Naive thymus-derived CD4-positive, alpha-beta T cell (primary cell): ENCODE measurements at regions not wholly inside any gene's neighbourhood (a gene's known extent, or its start where the extent isn't known, plus 50 kb on each side); places are given as distances from the start of the nearest gene placed in this dataset.

Experiments
- ATAC-seq: fragments of 150-1000 bp; cut with Tn5 transposase; 2 replicates; pipeline ENCODE4 v1.10.0; 2021; ENCODE audit warnings: mild to moderate bottlenecking, moderate library complexity
- CTCF ChIA-PET: fragments of 350-600 bp; sonication (Branson Sonifier 250); formaldehyde crosslinking; loops from one replicate; lab custom pipeline; 2021; ENCODE audit warnings: antibody characterized with exemption; lab: Charles Lee
- POLR2A ChIA-PET: fragments of 350-600 bp; sonication (Branson Sonifier 250); formaldehyde crosslinking; loops from one replicate; lab custom pipeline; 2021; ENCODE audit warnings: antibody characterized with exemption, inconsistent platforms; lab: Charles Lee
- DNase-seq, 9 donors: peaks; one replicate each; pipeline versions ENCODE4 v3.0.0 to v3.0.0-alpha.2; 2020 to 2022; ENCODE audit warnings: mixed read lengths in 1 of 9
- H3K27ac ChIP-seq: one replicate; pipeline ENCODE4 v1.7.0; 2013; ENCODE audit warnings: mild to moderate bottlenecking, low read depth, low read length, moderate library complexity
- H3K27me3 ChIP-seq, 2 donors: one replicate each; pipeline ENCODE4 v1.7.0; 2013; ENCODE audit warnings: low read length in 2 of 2, mild to moderate bottlenecking in 2 of 2, moderate library complexity in 2 of 2; ENCODE audit not compliant: control insufficient read depth in 2 of 2, insufficient read depth in 2 of 2
- H3K36me3 ChIP-seq, 3 experiments: 1 replicate in 2 of 3; 2 replicates in 1 of 3; pipeline ENCODE4 v1.7.0; 2013; ENCODE audit warnings: low read length in 3 of 3, mild to moderate bottlenecking in 3 of 3, moderate library complexity in 1 of 3; ENCODE audit not compliant: insufficient read depth in 3 of 3, control insufficient read depth in 2 of 3
- H3K4me1 ChIP-seq, 2 donors: one replicate each; pipeline ENCODE4 v1.7.0; 2013; ENCODE audit warnings: low read length in 2 of 2, mild to moderate bottlenecking in 2 of 2, moderate library complexity in 1 of 2; ENCODE audit not compliant: control insufficient read depth in 2 of 2, insufficient read depth in 2 of 2
- H3K4me3 ChIP-seq: 2 replicates; pipeline ENCODE4 v1.7.0; 2013; ENCODE audit warnings: mild to moderate bottlenecking, low read length
- H3K9me3 ChIP-seq, 3 experiments: 1 replicate in 2 of 3; 2 replicates in 1 of 3; pipeline ENCODE4 v1.7.0; 2013; ENCODE audit warnings: low read length in 3 of 3; ENCODE audit not compliant: control insufficient read depth in 2 of 3
- H3K27ac Mint-ChIP-seq, 9 donors: one replicate each; pipeline ENCODE4 v1.8.0; 2020 to 2022; ENCODE audit warnings: mixed read lengths in 9 of 9, mild to moderate bottlenecking in 8 of 9, moderate library complexity in 5 of 9, inconsistent platforms in 2 of 9
- H3K27me3 Mint-ChIP-seq, 5 donors: one replicate each; pipeline ENCODE4 v1.8.0; 2021 to 2022; ENCODE audit warnings: mixed read lengths in 5 of 5, mild to moderate bottlenecking in 1 of 5
- H3K36me3 Mint-ChIP-seq, 5 donors: one replicate each; pipeline ENCODE4 v1.8.0; 2020 to 2022; ENCODE audit warnings: mixed read lengths in 5 of 5, mild to moderate bottlenecking in 3 of 5, inconsistent platforms in 1 of 5
- H3K4me1 Mint-ChIP-seq, 7 donors: one replicate each; pipeline ENCODE4 v1.8.0; 2020 to 2022; ENCODE audit warnings: mixed read lengths in 7 of 7, mild to moderate bottlenecking in 3 of 7, inconsistent platforms in 1 of 7
- H3K4me3 Mint-ChIP-seq, 10 donors: one replicate each; pipeline ENCODE4 v1.8.0; 2020 to 2022; ENCODE audit warnings: mild to moderate bottlenecking in 10 of 10, mixed read lengths in 10 of 10, moderate library complexity in 6 of 10, inconsistent platforms in 2 of 10
- H3K9me3 Mint-ChIP-seq, 11 donors: one replicate each; pipeline ENCODE4 v1.8.0; 2020 to 2022; ENCODE audit warnings: mixed read lengths in 11 of 11, mild to moderate bottlenecking in 4 of 11, inconsistent platforms in 1 of 11, moderate library complexity in 1 of 11
- intact Hi-C, 2 donors: fragments of 100-400 bp; cut with micrococcal nuclease; formaldehyde crosslinking; loops; one replicate each; pipeline ENCODE4 v1.15.1; 2023

DNA sequence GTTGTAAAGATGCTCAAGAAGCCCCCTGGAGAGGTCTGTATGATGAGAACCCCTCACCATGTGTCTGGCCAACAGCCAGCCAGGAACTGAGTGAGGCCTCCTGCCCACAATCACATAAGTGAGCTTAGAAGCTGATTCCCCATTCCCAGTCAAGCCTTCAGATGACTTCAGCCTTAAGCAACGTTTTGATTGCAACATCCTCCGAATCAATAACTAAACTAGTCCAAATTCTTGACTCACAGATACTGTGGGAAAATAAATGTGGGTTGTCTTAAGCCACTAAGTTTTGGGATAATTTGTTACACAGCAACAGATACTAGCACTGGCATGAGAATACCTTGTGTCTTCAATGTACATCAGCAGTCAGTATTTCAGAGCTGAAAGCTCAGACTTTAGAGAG is 54.5 kb upstream of the HS3ST4 start:
- no peaks in the 10 kb centered on the region for H3K9me3 ChIP-seq
- Mint-ChIP-seq H3K4me3 (no peak overlapping the region), H3K27ac (no peak overlapping the region), H3K27me3 (peaks cover 0 to 26% (median 19%) of the 10 kb centered on the region in 5 donors), H3K4me1 (no peaks in the 10 kb centered on the region), H3K36me3 (no peaks in the 10 kb centered on the region), H3K9me3 (peaks cover 0 to 14% (median 3%) of the 10 kb centered on the region in 11 donors)
- no peaks in the 10 kb centered on the region for H3K27me3 ChIP-seq
- DNase-seq: no peak
- CTCF ChIA-PET: interaction anchor here (0.5 kb wide), 1 partner anchor 38 kb away, joined by 5 read pairs; no protein-coding TSS in a partner anchor
- no peaks in the 10 kb centered on the region for H3K4me1 ChIP-seq
- H3K27ac ChIP-seq: no peak overlapping the region
- H3K36me3 ChIP-seq: no peaks in the 10 kb centered on the region
- ATAC-seq: no peak
- POLR2A ChIA-PET: no interaction called here
- no peak overlapping the region for H3K4me3 ChIP-seq
- intact Hi-C loops: no loop called here

DNA sequence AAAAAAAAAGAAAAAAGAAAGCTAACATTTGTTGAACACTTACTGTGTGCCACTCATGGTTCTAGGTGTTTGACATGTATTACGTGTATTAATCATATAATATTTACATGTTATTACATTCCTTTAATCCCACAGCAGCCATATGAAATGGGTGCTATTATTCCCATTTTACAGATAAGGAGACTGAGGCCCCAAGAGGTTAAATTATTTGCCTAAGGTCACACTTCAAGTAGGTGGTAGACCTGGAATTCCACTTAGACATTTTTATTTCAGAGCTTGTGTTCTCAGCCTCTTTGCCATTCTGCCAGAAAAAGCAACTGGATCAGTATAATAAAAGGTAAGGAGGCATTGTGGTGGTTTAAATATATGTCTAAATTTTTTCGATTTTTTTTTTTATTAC is 55.1 kb upstream of the HS3ST4 start:
- Mint-ChIP-seq H3K27me3 (peaks cover 0 to 31% (median 24%) of the 10 kb centered on the region in 5 donors), H3K36me3 (no peaks in the 10 kb centered on the region), H3K4me1 (no peaks in the 10 kb centered on the region), H3K9me3 (peaks cover 0 to 14% (median 3%) of the 10 kb centered on the region in 11 donors), H3K27ac (no peak overlapping the region), H3K4me3 (no peak overlapping the region)
- Histone ChIP-seq H3K9me3 (no peaks in the 10 kb centered on the region), H3K4me3 (no peak overlapping the region), H3K36me3 (no peaks in the 10 kb centered on the region), H3K27me3 (no peaks in the 10 kb centered on the region), H3K27ac (no peak overlapping the region), H3K4me1 (no peaks in the 10 kb centered on the region)
- intact Hi-C loops: no loop called here
- ChIA-PET POLR2A (no interaction called here), CTCF (no interaction called here)
- ATAC-seq (no peak), DNase-seq (no peak)

DNA sequence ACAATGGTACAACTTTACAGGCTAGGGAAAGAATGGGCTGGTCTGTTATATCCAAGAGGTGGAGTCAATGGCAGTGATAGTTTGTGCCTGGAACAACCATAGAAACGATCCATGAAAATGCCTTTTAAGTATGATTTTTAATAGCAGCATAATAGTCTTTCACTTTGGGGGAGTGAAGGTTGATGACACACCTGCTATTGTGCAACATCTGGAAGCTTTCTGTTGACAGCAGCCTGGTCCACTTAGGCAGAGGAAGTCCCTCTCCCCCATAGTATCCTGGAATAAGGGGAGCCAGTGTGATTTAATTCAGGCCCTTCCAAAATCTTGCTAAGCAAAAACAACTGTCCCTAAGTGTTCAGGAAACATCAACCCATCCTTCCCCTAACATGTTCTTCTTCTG is 56.3 kb upstream of the HS3ST4 start:
- Histone ChIP-seq H3K9me3 (no peaks in the 10 kb centered on the region), H3K4me3 (no peak overlapping the region), H3K36me3 (no peaks in the 10 kb centered on the region), H3K27me3 (no peaks in the 10 kb centered on the region), H3K27ac (no peak overlapping the region), H3K4me1 (no peaks in the 10 kb centered on the region)
- no peaks in the 10 kb centered on the region for H3K4me1 Mint-ChIP-seq
- no peak overlapping the region for H3K4me3 Mint-ChIP-seq
- H3K27ac Mint-ChIP-seq: no peak overlapping the region
- CTCF ChIA-PET: no interaction called here
- ATAC-seq (no peak), DNase-seq (no peak)
- peaks cover 0 to 33% (median 25%) of the 10 kb centered on the region in 5 donors for H3K27me3 Mint-ChIP-seq
- H3K36me3 Mint-ChIP-seq: no peaks in the 10 kb centered on the region
- intact Hi-C loops: no loop called here
- POLR2A ChIA-PET: no interaction called here
- H3K9me3 Mint-ChIP-seq: peaks cover 0 to 13% (median 2%) of the 10 kb centered on the region in 11 donors

DNA sequence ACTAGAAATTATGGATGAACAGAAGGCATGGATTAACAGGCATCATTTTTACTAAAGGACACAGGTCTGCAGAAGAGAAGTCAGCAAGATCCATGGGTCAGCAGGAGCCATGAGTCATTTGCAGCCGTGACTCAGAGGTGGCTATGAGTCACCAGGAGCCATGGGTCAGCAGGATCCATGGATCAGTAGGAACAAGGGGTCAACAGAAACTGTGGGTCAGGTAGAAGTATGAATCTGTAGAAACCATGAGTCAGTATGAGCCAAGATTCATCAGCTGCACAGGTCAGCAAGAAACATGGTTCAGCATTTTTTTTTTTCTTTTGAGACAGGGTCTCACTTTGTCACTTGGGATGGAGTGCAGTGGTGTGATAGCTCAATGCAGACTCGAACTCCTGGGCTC is 58.2 kb upstream of the HS3ST4 start:
- Histone ChIP-seq H3K4me3 (no peak overlapping the region), H3K9me3 (no peaks in the 10 kb centered on the region), H3K27ac (no peak overlapping the region), H3K4me1 (no peaks in the 10 kb centered on the region), H3K36me3 (no peaks in the 10 kb centered on the region), H3K27me3 (no peaks in the 10 kb centered on the region)
- Mint-ChIP-seq H3K4me1 (no peaks in the 10 kb centered on the region), H3K27ac (no peak overlapping the region), H3K27me3 (peaks cover 0 to 33% (median 25%) of the 10 kb centered on the region in 5 donors), H3K4me3 (no peak overlapping the region), H3K36me3 (no peaks in the 10 kb centered on the region), H3K9me3 (peaks cover 0 to 11% (median 3%) of the 10 kb centered on the region in 11 donors)
- intact Hi-C loops: no loop called here
- ATAC-seq (no peak), DNase-seq (no peak)
- CTCF ChIA-PET: no interaction called here
- POLR2A ChIA-PET: no interaction called here

DNA sequence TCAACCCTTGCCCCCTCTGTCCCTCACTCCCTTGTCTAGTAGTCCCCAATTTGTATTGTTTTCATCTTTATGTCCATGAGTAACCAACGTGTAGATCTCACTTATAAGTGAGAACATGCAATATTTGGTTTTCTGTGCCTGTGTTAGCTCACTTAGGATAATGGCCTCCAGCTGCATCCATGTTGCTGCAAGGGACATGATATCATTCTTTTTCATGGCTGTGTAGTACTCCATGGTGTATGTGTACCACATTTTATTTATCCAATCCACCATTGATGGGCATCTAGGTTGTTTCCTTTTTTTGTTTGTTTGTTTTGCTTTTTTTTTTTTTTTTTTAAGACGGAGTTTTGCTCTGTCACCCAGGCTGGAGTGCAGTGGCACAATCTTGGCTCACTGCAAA is 63.0 kb upstream of the HS3ST4 start:
- ATAC-seq: no peak
- Histone ChIP-seq H3K4me1 (no peaks in the 10 kb centered on the region), H3K36me3 (no peaks in the 10 kb centered on the region), H3K27me3 (no peaks in the 10 kb centered on the region), H3K27ac (no peak overlapping the region), H3K9me3 (no peaks in the 10 kb centered on the region), H3K4me3 (no peak overlapping the region)
- DNase-seq: no peak
- H3K9me3 Mint-ChIP-seq: peaks cover 0 to 19% (median 9%) of the 10 kb centered on the region in 11 donors
- intact Hi-C loops: no loop called here
- H3K4me3 Mint-ChIP-seq: no peak overlapping the region
- ChIA-PET CTCF (no interaction called here), POLR2A (no interaction called here)
- H3K36me3 Mint-ChIP-seq: no peaks in the 10 kb centered on the region
- H3K27ac Mint-ChIP-seq: no peak overlapping the region
- peaks cover 0 to 23% (median 15%) of the 10 kb centered on the region in 5 donors for H3K27me3 Mint-ChIP-seq
- H3K4me1 Mint-ChIP-seq: no peaks in the 10 kb centered on the region

DNA sequence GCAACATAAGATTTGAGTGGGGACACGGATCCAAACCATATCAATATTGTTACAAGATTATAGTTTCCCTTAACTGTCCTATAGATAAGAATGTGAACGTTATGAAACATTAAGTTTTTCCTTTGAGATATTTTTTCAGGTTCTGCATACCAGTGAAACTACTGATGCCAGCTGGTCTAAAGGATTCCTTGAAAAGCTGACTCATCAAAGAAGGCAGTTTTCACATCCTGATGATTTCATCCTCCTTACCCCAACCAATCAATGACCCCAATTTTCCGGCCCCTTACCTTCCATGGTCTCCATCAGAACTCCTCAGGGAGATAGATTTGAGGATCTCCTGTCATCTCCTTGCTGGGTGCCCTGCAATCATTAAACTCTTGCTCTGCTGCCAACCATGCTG is 64.1 kb upstream of the HS3ST4 start:
- Mint-ChIP-seq H3K36me3 (no peaks in the 10 kb centered on the region), H3K4me1 (no peaks in the 10 kb centered on the region), H3K27me3 (peaks cover 0 to 13% (median 10%) of the 10 kb centered on the region in 5 donors), H3K27ac (no peak overlapping the region), H3K4me3 (no peak overlapping the region), H3K9me3 (peaks cover 0 to 19% (median 9%) of the 10 kb centered on the region in 11 donors)
- POLR2A ChIA-PET: no interaction called here
- no peaks in the 10 kb centered on the region for H3K9me3 ChIP-seq
- intact Hi-C loops: no loop called here
- no peaks in the 10 kb centered on the region for H3K27me3 ChIP-seq
- CTCF ChIA-PET: no interaction called here
- no peak overlapping the region for H3K27ac ChIP-seq
- no peak for ATAC-seq
- H3K4me1 ChIP-seq: no peaks in the 10 kb centered on the region
- H3K36me3 ChIP-seq: no peaks in the 10 kb centered on the region
- no peak for DNase-seq
- H3K4me3 ChIP-seq: no peak overlapping the region

DNA sequence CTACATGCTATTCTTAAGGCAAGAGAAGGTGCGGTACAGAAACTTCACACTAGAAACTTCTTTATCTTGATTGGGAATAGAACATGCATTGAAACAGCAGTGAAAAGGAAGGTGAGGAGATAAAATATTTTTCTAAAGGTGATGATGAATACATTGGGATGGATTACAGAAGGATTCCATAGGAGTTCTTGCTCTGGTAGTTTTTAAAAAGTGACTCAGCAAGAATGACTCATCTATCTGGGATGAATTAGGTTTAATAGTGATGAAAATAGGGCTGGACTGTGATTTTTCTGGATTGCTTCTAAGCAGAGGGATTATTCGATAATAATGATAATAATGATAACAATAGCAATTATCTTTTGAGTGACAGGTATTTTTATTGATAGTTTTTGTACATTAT is 65.6 kb upstream of the HS3ST4 start:
- H3K27ac ChIP-seq: no peak overlapping the region
- H3K9me3 ChIP-seq: no peaks in the 10 kb centered on the region
- H3K27ac Mint-ChIP-seq: no peak overlapping the region
- no peaks in the 10 kb centered on the region for H3K36me3 Mint-ChIP-seq
- H3K36me3 ChIP-seq: no peaks in the 10 kb centered on the region
- ChIA-PET CTCF (no interaction called here), POLR2A (no interaction called here)
- H3K4me3 ChIP-seq: no peak overlapping the region
- H3K9me3 Mint-ChIP-seq: peaks cover 0 to 19% (median 9%) of the 10 kb centered on the region in 11 donors
- no peak for ATAC-seq
- DNase-seq: no peak
- peaks cover 0 to 7% (median 0%) of the 10 kb centered on the region in 5 donors for H3K27me3 Mint-ChIP-seq
- no peak overlapping the region for H3K4me3 Mint-ChIP-seq
- no peaks in the 10 kb centered on the region for H3K27me3 ChIP-seq
- intact Hi-C loops: no loop called here
- no peaks in the 10 kb centered on the region for H3K4me1 ChIP-seq
- no peaks in the 10 kb centered on the region for H3K4me1 Mint-ChIP-seq
